ENCODE measurements at regions not wholly inside any gene's neighbourhood (a gene's known extent, or its start where the extent isn't known, plus 50 kb on each side); places are given as distances from the start of the nearest gene placed in this dataset.

GRCh38 chr3:146831659-146832058, 226.5 kb upstream of the PLSCR5 start:
- no peak for DNase-seq

- no peak for DNase-seq
These were observed 225.1 kb upstream of the PLSCR5 start for GRCh38 chr3:146830231-146830630.

GRCh38 chr3:146827836-146828235, 222.7 kb upstream of the PLSCR5 start:
- no peak for DNase-seq

- DNase-seq: no peak
These were observed 218.5 kb upstream of the PLSCR5 start for GRCh38 chr3:146823622-146824021.

GRCh38 chr3:146818866-146819265, 213.7 kb upstream of the PLSCR5 start:
- no peak for DNase-seq

GRCh38 chr3:146818301-146818700, 213.2 kb upstream of the PLSCR5 start:
- DNase-seq: no peak

- peak; percentile 85 for DNase-seq
These were observed 212.6 kb upstream of the PLSCR5 start for GRCh38 chr3:146817704-146818103.

- DNase-seq: peak; percentile 93
These were observed 209.6 kb upstream of the PLSCR5 start for GRCh38 chr3:146814601-146815315.

GRCh38 chr3:146813496-146813895, 208.3 kb upstream of the PLSCR5 start:
- peak; percentile 37 for DNase-seq

- peak; percentile 97 for DNase-seq
These were observed 198.6 kb upstream of the PLSCR5 start for GRCh38 chr3:146803745-146804144.

- DNase-seq: no peak
These were observed 196.3 kb upstream of the PLSCR5 start for GRCh38 chr3:146801492-146801891.

GRCh38 chr3:146800484-146800883, 195.3 kb upstream of the PLSCR5 start:
- DNase-seq: no peak

GRCh38 chr3:146796078-146796477, 190.9 kb upstream of the PLSCR5 start:
- no peak for DNase-seq

GRCh38 chr3:146783446-146783845, 178.3 kb upstream of the PLSCR5 start:
- DNase-seq: peak; percentile 52

GRCh38 chr3:146781606-146782005, 176.5 kb upstream of the PLSCR5 start:
- DNase-seq: peak; percentile 23

- no peak for DNase-seq
These were observed 175.9 kb upstream of the PLSCR5 start for GRCh38 chr3:146781059-146781458.

- DNase-seq: peak; percentile 25
These were observed 175.1 kb upstream of the PLSCR5 start for GRCh38 chr3:146780251-146780650.

GRCh38 chr3:146777941-146778340, 172.8 kb upstream of the PLSCR5 start:
- DNase-seq: no peak

- no peak for DNase-seq
These were observed 167.1 kb upstream of the PLSCR5 start for GRCh38 chr3:146772211-146772743.

GRCh38 chr3:146770881-146771280, 165.7 kb upstream of the PLSCR5 start:
- no peak for DNase-seq

- DNase-seq: no peak
These were observed 165.2 kb upstream of the PLSCR5 start for GRCh38 chr3:146770301-146770700.

GRCh38 chr3:146757759-146758158, 152.6 kb upstream of the PLSCR5 start:
- no peak for DNase-seq

GRCh38 chr3:146750196-146750595, 145.1 kb upstream of the PLSCR5 start:
- DNase-seq: peak; percentile 89

- DNase-seq: peak; percentile 80
These were observed 142.8 kb upstream of the PLSCR5 start for GRCh38 chr3:146747928-146748327.

GRCh38 chr3:146747051-146747450, 141.9 kb upstream of the PLSCR5 start:
- DNase-seq: peak; percentile 27
